Neural cell (in vitro differentiated cells): ENCODE measurements at regions not wholly inside any gene's neighbourhood (a gene's known extent, or its start where the extent isn't known, plus 50 kb on each side); places are given as distances from the start of the nearest gene placed in this dataset.

Source experiments
- H2AFZ ChIP-seq: fragments of 200-600, 300-800 bp; sonication (generic), shearing (Covaris generic); 2 replicates; pipeline ENCODE4 v1.6.0; 2014; ENCODE audit warnings: low read depth, mild to moderate bottlenecking, antibody characterized with exemption, low read length, moderate library complexity
- H3F3A ChIP-seq: fragments of 200-600 bp; shearing (Covaris generic); 2 replicates; pipeline ENCODE4 v1.6.1; 2016; ENCODE audit warnings: mild to moderate bottlenecking, moderate library complexity, mixed read lengths, antibody characterized with exemption, low read length; ENCODE audit not compliant: insufficient read depth, poor library complexity, severe bottlenecking
- H3K27ac ChIP-seq: fragments of 200-600, 300-800 bp; sonication (generic), shearing (Covaris generic); 2 replicates; pipeline ENCODE4 v1.5.1; 2014; ENCODE audit warnings: mild to moderate bottlenecking, low read length, moderate library complexity
- H3K27me3 ChIP-seq: fragments of 300-800, 200-600 bp; sonication (generic), shearing (Covaris generic); 2 replicates; pipeline ENCODE4 v1.6.0; 2014; ENCODE audit warnings: mild to moderate bottlenecking, low read depth, low read length, moderate library complexity; ENCODE audit not compliant: insufficient read depth
- H3K36me3 ChIP-seq: fragments of 300-800, 200-600 bp; sonication (generic), shearing (Covaris generic); 2 replicates; pipeline ENCODE4 v1.5.1; 2014; ENCODE audit warnings: mild to moderate bottlenecking, antibody characterized with exemption, low read length, moderate library complexity; ENCODE audit not compliant: insufficient read depth
- H3K4me2 ChIP-seq: fragments of 300-800, 200-600 bp; sonication (generic), shearing (Covaris generic); 2 replicates; pipeline ENCODE4 v1.6.0; 2014; ENCODE audit warnings: mild to moderate bottlenecking, low read length
- H3K4me3 ChIP-seq: fragments of 300-800, 200-600 bp; sonication (generic), shearing (Covaris generic); 2 replicates; pipeline ENCODE4 v1.5.1; 2014; ENCODE audit warnings: mild to moderate bottlenecking, low read length, moderate library complexity
- H3K79me2 ChIP-seq: fragments of 200-600 bp; shearing (Covaris generic); replicated peaks from 2 replicates; pipeline ENCODE4 v1.6.0; 2014; ENCODE audit warnings: mild to moderate bottlenecking, low read length, moderate library complexity; ENCODE audit not compliant: insufficient read depth
- H3K9ac ChIP-seq: fragments of 300-800, 200-600 bp; sonication (generic), shearing (Covaris generic); 2 replicates; pipeline ENCODE4 v1.6.1; 2016; ENCODE audit warnings: mild to moderate bottlenecking, low read length, mixed read lengths
- H3K9me2 ChIP-seq: fragments of 200-600 bp; shearing (Covaris generic); 2 replicates; pipeline ENCODE4 v1.6.1; 2016; ENCODE audit warnings: mild to moderate bottlenecking, low read length, mixed read lengths; ENCODE audit not compliant: insufficient read depth
- H3K9me3 ChIP-seq: fragments of 200-600, 300-800 bp; sonication (generic), shearing (Covaris generic); 2 replicates; pipeline ENCODE4 v1.6.1; 2016; ENCODE audit warnings: mild to moderate bottlenecking, mixed run types, low read length, moderate library complexity, mixed read lengths
- H4K20me1 ChIP-seq: fragments of 200-600 bp; shearing (Covaris generic); 2 replicates; pipeline ENCODE4 v1.6.1; 2016; ENCODE audit warnings: mild to moderate bottlenecking, mixed run types; ENCODE audit not compliant: insufficient read depth
- CTCF ChIP-seq: fragments of 450-650 bp; IDR thresholded peaks from 2 replicates; pipeline ENCODE4 v1.5.1; 2014; ENCODE audit warnings: antibody characterized with exemption, mild to moderate bottlenecking, moderate library complexity; ENCODE audit not compliant: poor library complexity, severe bottlenecking
- EP300 ChIP-seq: fragments of 450-650 bp; conservative IDR thresholded peaks from 2 replicates; pipeline ENCODE4 v1.6.1; 2014; ENCODE audit warnings: antibody characterized with exemption, mild to moderate bottlenecking, moderate library complexity; ENCODE audit not compliant: poor library complexity, severe bottlenecking
- EZH2 ChIP-seq: fragments of 200-600, 300-800 bp; shearing (Covaris generic), sonication (generic); IDR thresholded peaks from 2 replicates; pipeline ENCODE4 v1.6.1; 2014; ENCODE audit warnings: antibody characterized with exemption, low read length, borderline replicate concordance, mild to moderate bottlenecking; ENCODE audit not compliant: insufficient read depth, poor library complexity, severe bottlenecking
- MXI1 ChIP-seq: fragments of 450-650 bp; conservative IDR thresholded peaks from 2 replicates; pipeline ENCODE4 v1.6.1; 2014; ENCODE audit warnings: antibody characterized with exemption, mild to moderate bottlenecking; ENCODE audit not compliant: poor library complexity, severe bottlenecking
- POLR2AphosphoS5 ChIP-seq: IDR thresholded peaks from 2 replicates; pipeline ENCODE4 v1.6.1; 2012
- RAD21 ChIP-seq: fragments of 450-650 bp; conservative IDR thresholded peaks from 2 replicates; pipeline ENCODE4 v1.6.1; 2014; ENCODE audit warnings: antibody characterized with exemption, mild to moderate bottlenecking, moderate library complexity
- REST ChIP-seq: IDR thresholded peaks from 2 replicates; pipeline ENCODE4 v1.6.1; 2012; ENCODE audit warnings: borderline replicate concordance
- SMC3 ChIP-seq: fragments of 450-650 bp; conservative IDR thresholded peaks from 2 replicates; pipeline ENCODE4 v1.6.1; 2014; ENCODE audit warnings: antibody characterized with exemption, mild to moderate bottlenecking, moderate library complexity; ENCODE audit not compliant: poor library complexity
- TAF1 ChIP-seq: IDR thresholded peaks from 2 replicates; pipeline ENCODE4 v1.6.1; 2012; ENCODE audit warnings: low read depth

GRCh38 chr2:225137971-225138370 lies 95.7 kb upstream of the DOCK10 start:
- no peak for TF ChIP-seq CTCF
- no peak for TF ChIP-seq POLR2AphosphoS5
- TF ChIP-seq RAD21: no peak
- TF ChIP-seq EZH2: no peak
- no peak for TF ChIP-seq TAF1
- TF ChIP-seq EP300: no peak
- TF ChIP-seq REST: no peak
- TF ChIP-seq SMC3: no peak
- TF ChIP-seq MXI1: no peak
- no peaks in the 10 kb centered on the region for H3F3A ChIP-seq
- H4K20me1 ChIP-seq: no peaks in the 10 kb centered on the region
- no peak overlapping the region for H2AFZ ChIP-seq
- no peaks in the 10 kb centered on the region for H3K36me3 ChIP-seq
- no peak overlapping the region for H3K4me3 ChIP-seq
- H3K27ac ChIP-seq: no peak overlapping the region
- no peaks in the 10 kb centered on the region for H3K27me3 ChIP-seq
- no peak overlapping the region for H3K9ac ChIP-seq
- no peaks in the 10 kb centered on the region for H3K79me2 ChIP-seq
- H3K9me3 ChIP-seq: no peaks in the 10 kb centered on the region
- H3K9me2 ChIP-seq: no peaks in the 10 kb centered on the region
- no peak overlapping the region for H3K4me2 ChIP-seq

DNA sequence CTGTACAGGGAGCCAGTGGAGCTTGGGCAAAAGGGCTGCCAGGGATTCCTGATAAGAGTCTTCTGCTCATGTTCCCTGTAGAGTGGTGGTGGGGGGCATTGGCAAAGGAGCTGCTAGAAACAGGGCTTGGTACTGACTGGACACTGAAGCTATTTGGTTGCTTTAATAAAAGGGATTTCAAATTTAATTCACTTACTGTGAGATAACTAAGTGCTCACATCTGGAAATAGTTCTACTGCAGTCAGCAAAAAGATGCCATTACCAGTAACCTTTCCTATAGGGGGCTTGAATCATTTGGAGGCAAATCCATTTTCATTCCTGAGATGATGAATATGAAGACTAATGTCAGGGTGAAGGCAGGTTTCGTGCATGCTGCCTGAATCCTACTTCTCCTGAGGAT lies 94.3 kb upstream of the DOCK10 start:
- no peak overlapping the region for H3K9ac ChIP-seq
- no peak for TF ChIP-seq CTCF
- H3K36me3 ChIP-seq: no peaks in the 10 kb centered on the region
- H4K20me1 ChIP-seq: no peaks in the 10 kb centered on the region
- no peak overlapping the region for H3K4me2 ChIP-seq
- H3K4me3 ChIP-seq: no peak overlapping the region
- H3K79me2 ChIP-seq: no peaks in the 10 kb centered on the region
- H3K27me3 ChIP-seq: no peaks in the 10 kb centered on the region
- no peaks in the 10 kb centered on the region for H3F3A ChIP-seq
- no peak overlapping the region for H2AFZ ChIP-seq
- no peaks in the 10 kb centered on the region for H3K9me2 ChIP-seq
- H3K9me3 ChIP-seq: no peaks in the 10 kb centered on the region
- H3K27ac ChIP-seq: no peak overlapping the region
